Upper lobe of left lung (tissue), 4 donors: ENCODE measurements at regions not wholly inside any gene's neighbourhood (a gene's known extent, or its start where the extent isn't known, plus 50 kb on each side); places are given as distances from the start of the nearest gene placed in this dataset.

Experiments used
- POLR2AphosphoS5 ChIP-seq, 2 donors: sonication (generic); formaldehyde crosslinking; IDR thresholded peaks; one replicate each; pipeline ENCODE4 v1.5.1; 2017; ENCODE audit warnings: antibody characterized with exemption in 2 of 2
- TF ChIP-seq, protein P1 (sequence below), 6 experiments: fragments of 450-650 bp in 4 of 6; fragments of 200-600 bp in 2 of 6; sonication (generic) in 2 of 6; IDR thresholded peaks; one replicate each; pipeline ENCODE4 v1.5.1; 2016 to 2019; ENCODE audit warnings: antibody characterized with exemption in 6 of 6

DNA sequence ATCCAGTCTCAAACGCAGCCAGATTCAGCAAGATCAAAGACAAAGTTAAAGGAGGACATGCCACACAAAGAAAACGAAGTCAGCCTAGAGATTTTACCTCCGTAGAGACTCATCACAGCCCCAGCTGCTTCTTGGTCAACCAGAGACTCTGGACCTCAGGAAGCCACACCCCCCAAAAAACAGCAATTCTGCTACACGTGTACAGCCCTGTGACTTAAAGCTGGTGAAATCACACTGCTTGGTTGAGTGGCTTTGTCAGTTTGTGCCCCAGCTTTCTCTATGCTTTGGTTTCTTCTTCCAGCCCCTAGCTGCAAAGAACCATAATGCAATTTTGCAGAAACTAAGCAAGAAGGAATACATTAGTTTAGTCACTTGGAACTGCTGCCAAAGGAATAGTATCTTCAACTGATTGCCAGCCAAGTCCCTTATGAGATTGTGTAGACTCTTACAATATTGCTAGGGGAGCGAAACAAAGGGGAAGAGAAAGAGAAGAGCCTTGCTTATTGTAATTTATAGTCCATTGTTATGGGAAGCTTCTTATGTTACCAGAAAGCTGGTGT is 158.8 kb upstream of the ZNF462 start:
- TF ChIP-seq, protein P1, sequence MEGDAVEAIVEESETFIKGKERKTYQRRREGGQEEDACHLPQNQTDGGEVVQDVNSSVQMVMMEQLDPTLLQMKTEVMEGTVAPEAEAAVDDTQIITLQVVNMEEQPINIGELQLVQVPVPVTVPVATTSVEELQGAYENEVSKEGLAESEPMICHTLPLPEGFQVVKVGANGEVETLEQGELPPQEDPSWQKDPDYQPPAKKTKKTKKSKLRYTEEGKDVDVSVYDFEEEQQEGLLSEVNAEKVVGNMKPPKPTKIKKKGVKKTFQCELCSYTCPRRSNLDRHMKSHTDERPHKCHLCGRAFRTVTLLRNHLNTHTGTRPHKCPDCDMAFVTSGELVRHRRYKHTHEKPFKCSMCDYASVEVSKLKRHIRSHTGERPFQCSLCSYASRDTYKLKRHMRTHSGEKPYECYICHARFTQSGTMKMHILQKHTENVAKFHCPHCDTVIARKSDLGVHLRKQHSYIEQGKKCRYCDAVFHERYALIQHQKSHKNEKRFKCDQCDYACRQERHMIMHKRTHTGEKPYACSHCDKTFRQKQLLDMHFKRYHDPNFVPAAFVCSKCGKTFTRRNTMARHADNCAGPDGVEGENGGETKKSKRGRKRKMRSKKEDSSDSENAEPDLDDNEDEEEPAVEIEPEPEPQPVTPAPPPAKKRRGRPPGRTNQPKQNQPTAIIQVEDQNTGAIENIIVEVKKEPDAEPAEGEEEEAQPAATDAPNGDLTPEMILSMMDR (IDR thresholded peaks at IDR 0.05): no peak
- TF ChIP-seq POLR2AphosphoS5 (IDR thresholded peaks at IDR 0.05): no peak
